GM12892 (cell line): ENCODE measurements at regions not wholly inside any gene's neighbourhood (a gene's known extent, or its start where the extent isn't known, plus 50 kb on each side); places are given as distances from the start of the nearest gene placed in this dataset.

Experiments
- DNase-seq: peaks from one replicate; pipeline ENCODE4 v3.0.0; 2011; ENCODE audit not compliant: insufficient read length
- FAIRE-seq: peaks from 2 replicates; lab custom pipeline; 2011; peaks lifted over from hg19 to GRCh38; lab: Jason Lieb, UNC
- POLR2A ChIP-seq: IDR thresholded peaks from 2 replicates; pipeline ENCODE4 v1.6.1; 2011; ENCODE audit warnings: low read depth, low read length, control low read depth
- POLR2AphosphoS5 ChIP-seq: IDR thresholded peaks from 2 replicates; pipeline ENCODE4 v1.6.1; 2011; ENCODE audit warnings: low read depth, low read length, control low read depth
- TAF1 ChIP-seq: IDR thresholded peaks from 2 replicates; pipeline ENCODE4 v1.6.1; 2011; ENCODE audit warnings: low read depth, mild to moderate bottlenecking, control low read depth, low read length, borderline replicate concordance

DNA sequence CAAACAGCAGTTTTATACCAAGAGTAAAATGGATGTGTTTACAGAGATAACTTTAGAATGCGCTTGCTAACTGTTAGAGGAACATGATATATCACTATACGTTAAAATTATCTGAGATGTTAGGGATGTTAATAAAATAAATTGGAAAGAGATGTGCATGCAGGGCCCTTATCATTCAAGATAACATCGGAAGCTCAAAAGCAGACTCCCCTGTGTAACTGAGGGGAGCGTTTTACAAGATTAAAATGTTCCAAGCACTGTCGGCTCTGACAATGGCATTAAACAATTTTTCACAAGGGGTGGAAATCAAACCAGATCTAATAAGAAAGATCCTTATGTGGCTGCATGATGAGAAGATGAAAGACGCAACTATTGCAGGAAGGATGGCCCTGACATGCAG lies 53.3 kb upstream of the DCC start:
- FAIRE-seq: no peak
- no peak for TF ChIP-seq POLR2A
- no peak for TF ChIP-seq TAF1
- no peak for TF ChIP-seq POLR2AphosphoS5
- DNase-seq: no peak

DNA sequence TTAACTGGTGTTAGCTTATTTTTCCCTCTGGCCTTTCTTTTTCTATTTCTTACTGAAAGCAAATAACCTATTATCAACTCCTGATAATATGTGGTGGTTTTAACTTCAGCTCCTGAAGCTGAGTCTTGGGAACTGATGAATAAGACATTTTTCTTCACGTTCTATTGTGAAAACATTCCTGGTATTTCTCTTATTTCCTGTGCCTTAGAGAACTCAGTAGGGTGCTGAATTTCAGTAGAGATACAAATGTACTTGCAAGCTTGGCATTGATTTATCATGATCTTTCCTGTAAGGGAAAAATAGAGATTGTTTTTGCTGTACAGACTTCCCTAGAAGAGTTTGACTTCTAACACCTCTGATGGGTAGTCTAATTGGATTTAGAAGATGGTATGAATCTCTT lies 52.8 kb upstream of the DCC start:
- no peak for TF ChIP-seq POLR2A
- no peak for TF ChIP-seq POLR2AphosphoS5
- no peak for TF ChIP-seq TAF1
- DNase-seq: no peak
- FAIRE-seq: no peak

DNA sequence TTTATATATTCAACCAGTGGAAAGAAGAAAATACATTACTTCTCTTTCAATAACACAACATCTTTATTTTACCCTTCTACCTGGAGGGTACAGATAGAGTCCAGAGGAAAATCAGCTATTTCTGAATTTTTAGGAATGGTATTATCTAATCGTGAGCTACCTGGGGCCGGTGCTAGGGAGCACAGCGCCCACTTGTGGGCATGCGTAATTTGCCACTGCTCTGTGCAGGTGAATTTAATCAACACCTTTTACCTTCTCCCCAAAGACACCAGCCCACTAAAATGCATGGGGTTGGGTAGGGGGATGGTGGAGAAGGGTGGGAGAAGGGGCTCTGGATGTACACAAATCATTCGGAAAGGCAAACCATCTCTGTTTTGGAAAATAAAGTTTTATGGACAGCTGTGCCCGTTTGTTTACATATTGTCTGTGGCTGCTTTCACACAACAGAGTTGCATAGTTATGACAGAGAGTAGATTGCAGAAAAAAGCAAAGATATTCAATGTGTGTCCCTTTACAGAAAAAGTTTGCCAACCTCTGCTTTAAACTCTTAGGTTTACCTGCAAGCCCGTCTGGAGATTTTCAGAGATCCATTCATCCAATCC lies 51.5 kb upstream of the DCC start:
- DNase-seq: peak; percentile 0
- TF ChIP-seq POLR2A (no peak), TAF1 (no peak), POLR2AphosphoS5 (no peak)
- peak; percentile 42 for FAIRE-seq

DNA sequence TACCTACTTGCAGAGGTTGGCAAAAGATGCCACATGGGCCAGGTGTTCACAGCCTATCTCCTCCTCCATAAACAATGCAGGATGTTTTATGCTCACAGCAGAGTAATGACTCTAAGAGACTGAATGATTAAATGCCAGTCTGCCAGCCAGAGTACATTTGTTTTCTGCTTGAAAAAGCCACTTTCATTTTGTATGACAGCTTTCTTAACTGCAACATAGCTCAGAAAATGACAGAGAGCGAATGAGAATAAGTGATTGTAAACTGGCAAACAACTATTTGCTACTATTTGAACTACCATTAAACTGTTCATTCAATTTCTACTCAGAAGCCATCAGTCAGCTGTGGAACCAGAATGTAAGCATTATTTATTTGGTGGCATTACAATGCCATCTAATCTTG lies 50.6 kb upstream of the DCC start:
- DNase-seq: no peak
- no peak for FAIRE-seq
- no peak for TF ChIP-seq POLR2AphosphoS5
- TF ChIP-seq TAF1: no peak
- TF ChIP-seq POLR2A: no peak
